Astrocyte (in vitro differentiated cells and primary cell): ENCODE measurements at regions not wholly inside any gene's neighbourhood (a gene's known extent, or its start where the extent isn't known, plus 50 kb on each side); places are given as distances from the start of the nearest gene placed in this dataset.

Experiments
- DNase-seq: peaks from one replicate; pipeline ENCODE4 v3.0.0-alpha.2; 2010; ENCODE audit warnings: low read depth
- FAIRE-seq: peaks from 2 replicates; lab custom pipeline; 2011; peaks lifted over from hg19 to GRCh38; lab: Jason Lieb, UNC
- H2AFZ ChIP-seq: 2 replicates; pipeline ENCODE4 v1.6.0; 2012; ENCODE audit warnings: low read depth, low read length, inconsistent platforms
- H3K27ac ChIP-seq: 2 replicates; pipeline ENCODE4 v1.5.1; 2011; ENCODE audit warnings: low read depth, low read length, inconsistent platforms
- H3K27me3 ChIP-seq: 2 replicates; pipeline ENCODE4 v1.6.0; 2011; ENCODE audit warnings: low read length, inconsistent platforms; ENCODE audit not compliant: insufficient read depth
- H3K36me3 ChIP-seq: 2 replicates; pipeline ENCODE4 v1.5.1; 2011; ENCODE audit warnings: low read length, inconsistent platforms; ENCODE audit not compliant: insufficient read depth
- H3K4me1 ChIP-seq: 2 replicates; pipeline ENCODE4 v1.5.1; 2011; ENCODE audit warnings: low read length, inconsistent platforms; ENCODE audit not compliant: insufficient read depth
- H3K4me2 ChIP-seq: 2 replicates; pipeline ENCODE4 v1.6.0; 2012; ENCODE audit warnings: low read length, inconsistent platforms
- H3K4me3 ChIP-seq: 2 replicates; pipeline ENCODE4 v1.5.1; 2011; ENCODE audit warnings: low read depth, mild to moderate bottlenecking, low read length, inconsistent platforms; ENCODE audit not compliant: insufficient read depth
- H3K79me2 ChIP-seq: 2 replicates; pipeline ENCODE4 v1.6.0; 2012; ENCODE audit warnings: mild to moderate bottlenecking, low read length, inconsistent platforms; ENCODE audit not compliant: insufficient read depth
- H3K9ac ChIP-seq: 2 replicates; pipeline ENCODE4 v1.6.0; 2012; ENCODE audit warnings: mild to moderate bottlenecking, low read length, inconsistent platforms
- H3K9me3 ChIP-seq: 2 replicates; pipeline ENCODE4 v1.5.1; 2012; ENCODE audit warnings: low read depth, mild to moderate bottlenecking, low read length, inconsistent platforms; ENCODE audit not compliant: insufficient read depth
- H4K20me1 ChIP-seq: 2 replicates; pipeline ENCODE4 v1.6.0; 2012; ENCODE audit warnings: low read length, inconsistent platforms; ENCODE audit not compliant: insufficient read depth
- H3K27ac Mint-ChIP-seq: one replicate; pipeline ENCODE4 v1.8.0; 2021; ENCODE audit warnings: mild to moderate bottlenecking, mixed read lengths; ENCODE audit not compliant: unreplicated experiment
- H3K27me3 Mint-ChIP-seq: one replicate; pipeline ENCODE4 v1.8.0; 2021; ENCODE audit warnings: low read depth, mixed read lengths; ENCODE audit not compliant: unreplicated experiment
- H3K36me3 Mint-ChIP-seq: one replicate; pipeline ENCODE4 v1.8.0; 2021; ENCODE audit warnings: low read depth, mixed read lengths; ENCODE audit not compliant: unreplicated experiment
- H3K4me1 Mint-ChIP-seq: one replicate; pipeline ENCODE4 v1.8.0; 2021; ENCODE audit warnings: low read depth, mixed read lengths; ENCODE audit not compliant: unreplicated experiment
- H3K4me3 Mint-ChIP-seq: one replicate; pipeline ENCODE4 v1.8.0; 2021; ENCODE audit warnings: mild to moderate bottlenecking, moderate library complexity, mixed read lengths; ENCODE audit not compliant: unreplicated experiment
- H3K9me3 Mint-ChIP-seq: one replicate; pipeline ENCODE4 v1.8.0; 2021; ENCODE audit warnings: mild to moderate bottlenecking, mixed read lengths; ENCODE audit not compliant: unreplicated experiment
- EZH2 ChIP-seq: IDR thresholded peaks from 2 replicates; pipeline ENCODE4 v1.6.1; 2012; ENCODE audit warnings: mild to moderate bottlenecking, low read length, inconsistent platforms; ENCODE audit not compliant: insufficient read depth
- TF ChIP-seq, protein P1 (sequence below): IDR thresholded peaks from 2 replicates; pipeline ENCODE4 v1.5.1; 2011; ENCODE audit warnings: low read depth, mild to moderate bottlenecking, inconsistent platforms, low read length, moderate library complexity; ENCODE audit not compliant: insufficient read depth

DNA sequence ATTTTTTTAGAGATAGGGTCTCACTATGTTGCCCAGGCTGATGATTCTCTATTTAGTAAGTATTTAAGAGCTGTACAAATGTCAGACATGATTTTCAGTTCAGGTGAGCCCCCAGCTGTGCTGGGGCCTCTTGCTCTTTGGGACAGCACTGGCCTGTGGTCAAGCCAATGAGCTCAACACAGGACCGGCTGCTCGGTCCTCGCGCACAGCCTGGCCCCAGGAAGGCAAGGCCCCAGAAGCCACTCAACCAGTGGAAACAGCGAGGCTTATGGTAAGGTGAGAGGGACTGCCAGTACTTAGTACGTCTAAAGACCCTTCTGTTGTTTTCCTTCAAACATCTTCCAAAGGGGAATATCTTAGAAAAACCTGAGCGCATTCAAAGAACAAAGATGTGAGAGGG is 211.8 kb downstream of the SKIDA1 start:
- Histone ChIP-seq H2AFZ (no peak overlapping the region), H3K9ac (no peak overlapping the region)
- H3K36me3 Mint-ChIP-seq: no peaks in the 10 kb centered on the region

DNA sequence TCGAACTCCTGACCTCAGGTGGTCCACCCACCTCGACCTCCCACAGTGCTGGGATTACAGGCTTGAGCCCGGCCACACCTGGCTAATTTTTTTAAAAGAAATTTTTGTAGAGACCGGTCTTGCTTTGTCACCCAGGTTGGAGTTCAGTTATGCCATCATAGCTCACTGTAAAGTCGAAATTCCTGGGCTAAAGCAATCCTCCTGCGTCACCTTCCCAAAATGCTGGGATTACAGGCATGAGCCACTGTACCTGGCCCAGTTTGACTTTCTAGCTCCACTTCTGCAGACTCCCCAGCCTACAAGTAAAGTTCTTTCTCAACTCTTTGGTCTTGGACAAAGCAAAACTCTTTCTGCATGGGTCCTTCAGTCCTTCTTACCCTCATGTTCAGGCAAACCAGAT is 214.1 kb downstream of the SKIDA1 start:
- H4K20me1 ChIP-seq: no peaks in the 10 kb centered on the region
- H3K27ac Mint-ChIP-seq: no peak overlapping the region
- TF ChIP-seq EZH2: no peak
- TF ChIP-seq, protein P1, sequence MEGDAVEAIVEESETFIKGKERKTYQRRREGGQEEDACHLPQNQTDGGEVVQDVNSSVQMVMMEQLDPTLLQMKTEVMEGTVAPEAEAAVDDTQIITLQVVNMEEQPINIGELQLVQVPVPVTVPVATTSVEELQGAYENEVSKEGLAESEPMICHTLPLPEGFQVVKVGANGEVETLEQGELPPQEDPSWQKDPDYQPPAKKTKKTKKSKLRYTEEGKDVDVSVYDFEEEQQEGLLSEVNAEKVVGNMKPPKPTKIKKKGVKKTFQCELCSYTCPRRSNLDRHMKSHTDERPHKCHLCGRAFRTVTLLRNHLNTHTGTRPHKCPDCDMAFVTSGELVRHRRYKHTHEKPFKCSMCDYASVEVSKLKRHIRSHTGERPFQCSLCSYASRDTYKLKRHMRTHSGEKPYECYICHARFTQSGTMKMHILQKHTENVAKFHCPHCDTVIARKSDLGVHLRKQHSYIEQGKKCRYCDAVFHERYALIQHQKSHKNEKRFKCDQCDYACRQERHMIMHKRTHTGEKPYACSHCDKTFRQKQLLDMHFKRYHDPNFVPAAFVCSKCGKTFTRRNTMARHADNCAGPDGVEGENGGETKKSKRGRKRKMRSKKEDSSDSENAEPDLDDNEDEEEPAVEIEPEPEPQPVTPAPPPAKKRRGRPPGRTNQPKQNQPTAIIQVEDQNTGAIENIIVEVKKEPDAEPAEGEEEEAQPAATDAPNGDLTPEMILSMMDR: no peak
- no peak overlapping the region for H2AFZ ChIP-seq
- H3K9me3 ChIP-seq: no peaks in the 10 kb centered on the region
- H3K4me3 Mint-ChIP-seq: no peak overlapping the region
- no peak overlapping the region for H3K4me2 ChIP-seq
- H3K27ac ChIP-seq: no peak overlapping the region
- no peak overlapping the region for H3K9ac ChIP-seq
- H3K36me3 Mint-ChIP-seq: peaks cover 2% of the 10 kb centered on the region
- DNase-seq (no peak), FAIRE-seq (no peak)
- peaks cover 17% of the 10 kb centered on the region for H3K4me1 ChIP-seq
- H3K4me3 ChIP-seq: no peak overlapping the region
- H3K4me1 Mint-ChIP-seq: peaks cover 32% of the 10 kb centered on the region
- no peaks in the 10 kb centered on the region for H3K79me2 ChIP-seq
- no peaks in the 10 kb centered on the region for H3K27me3 ChIP-seq
- H3K27me3 Mint-ChIP-seq: no peaks in the 10 kb centered on the region
- H3K36me3 ChIP-seq: no peaks in the 10 kb centered on the region
- no peaks in the 10 kb centered on the region for H3K9me3 Mint-ChIP-seq

More for the DNA sequence above, 211.8 kb downstream of the SKIDA1 start:
- H3K4me3 ChIP-seq: no peak overlapping the region
- peak overlapping the region; percentile 66 for H3K4me2 ChIP-seq
- Mint-ChIP-seq H3K27me3 (no peaks in the 10 kb centered on the region), H3K27ac (peak overlapping the region; percentile 78), H3K4me3 (peak overlapping the region; percentile 6), H3K9me3 (no peaks in the 10 kb centered on the region), H3K4me1 (peaks cover 43% of the 10 kb centered on the region)
- no peaks in the 10 kb centered on the region for H3K27me3 ChIP-seq
- H3K27ac ChIP-seq: no peak overlapping the region
- no peaks in the 10 kb centered on the region for H3K36me3 ChIP-seq
- H3K4me1 ChIP-seq: peaks cover 29% of the 10 kb centered on the region
- TF ChIP-seq EZH2: no peak
- TF ChIP-seq, protein P1: no peak
- no peaks in the 10 kb centered on the region for H4K20me1 ChIP-seq
- no peaks in the 10 kb centered on the region for H3K79me2 ChIP-seq
- DNase-seq: no peak
- no peak for FAIRE-seq
- no peaks in the 10 kb centered on the region for H3K9me3 ChIP-seq

DNA sequence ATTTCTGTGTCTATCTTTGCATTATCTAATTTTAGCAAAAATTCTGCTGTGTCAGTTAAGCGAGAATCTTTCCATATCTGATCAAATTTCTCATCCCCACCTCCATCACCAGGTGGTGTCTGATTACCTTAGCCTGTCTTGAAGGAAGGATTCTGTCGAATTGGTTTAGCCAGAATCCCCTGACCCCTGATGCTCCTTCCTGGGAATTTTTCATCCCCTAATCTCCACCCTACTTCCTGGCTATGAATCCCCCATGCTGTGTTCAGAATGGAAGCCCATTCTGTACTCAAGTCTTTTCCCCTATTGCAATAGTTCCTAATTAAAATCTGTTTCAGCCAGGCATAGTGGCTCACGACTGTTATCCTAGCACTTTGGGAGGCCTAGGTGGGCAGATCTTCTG is 216.1 kb downstream of the SKIDA1 start:
- Histone ChIP-seq H3K4me2 (no peak overlapping the region), H3K9me3 (no peaks in the 10 kb centered on the region), H3K4me1 (peaks cover 4% of the 10 kb centered on the region), H3K9ac (no peak overlapping the region), H2AFZ (no peak overlapping the region), H3K79me2 (no peaks in the 10 kb centered on the region), H3K27me3 (no peaks in the 10 kb centered on the region), H4K20me1 (no peaks in the 10 kb centered on the region), H3K27ac (no peak overlapping the region), H3K4me3 (no peak overlapping the region), H3K36me3 (no peaks in the 10 kb centered on the region)
- Mint-ChIP-seq H3K9me3 (no peaks in the 10 kb centered on the region), H3K27me3 (no peaks in the 10 kb centered on the region), H3K27ac (no peak overlapping the region), H3K4me3 (no peak overlapping the region), H3K36me3 (peaks cover 2% of the 10 kb centered on the region), H3K4me1 (peaks cover 12% of the 10 kb centered on the region)
- FAIRE-seq (no peak), DNase-seq (no peak)
- no peak for TF ChIP-seq EZH2
